ENCODE measurements at regions not wholly inside any gene's neighbourhood (a gene's known extent, or its start where the extent isn't known, plus 50 kb on each side); places are given as distances from the start of the nearest gene placed in this dataset.

DNA sequence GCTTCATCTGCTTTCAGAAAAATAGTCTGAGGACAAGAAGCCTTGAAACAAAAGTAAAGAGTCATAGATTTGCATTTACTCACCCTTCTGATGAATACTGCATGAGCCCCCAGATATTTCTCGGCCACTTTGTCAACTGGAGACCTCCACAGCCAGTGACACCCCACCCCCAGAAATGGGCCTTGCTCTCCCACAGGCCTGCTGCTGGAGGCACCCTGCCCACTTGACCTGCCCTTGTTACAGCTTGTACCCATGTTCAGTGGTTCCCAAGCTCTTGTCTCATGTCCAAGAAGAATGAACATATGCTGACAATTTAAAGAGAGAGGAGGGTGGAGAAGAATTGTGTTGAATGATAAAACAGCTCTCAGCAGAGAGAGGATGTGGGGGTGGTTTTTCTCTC lies 225.1 kb downstream of the DCAF12L2 start:
- TF ChIP-seq POLR2A (IDR thresholded peaks at IDR 0.05): no peak
- TF ChIP-seq, protein P1, sequence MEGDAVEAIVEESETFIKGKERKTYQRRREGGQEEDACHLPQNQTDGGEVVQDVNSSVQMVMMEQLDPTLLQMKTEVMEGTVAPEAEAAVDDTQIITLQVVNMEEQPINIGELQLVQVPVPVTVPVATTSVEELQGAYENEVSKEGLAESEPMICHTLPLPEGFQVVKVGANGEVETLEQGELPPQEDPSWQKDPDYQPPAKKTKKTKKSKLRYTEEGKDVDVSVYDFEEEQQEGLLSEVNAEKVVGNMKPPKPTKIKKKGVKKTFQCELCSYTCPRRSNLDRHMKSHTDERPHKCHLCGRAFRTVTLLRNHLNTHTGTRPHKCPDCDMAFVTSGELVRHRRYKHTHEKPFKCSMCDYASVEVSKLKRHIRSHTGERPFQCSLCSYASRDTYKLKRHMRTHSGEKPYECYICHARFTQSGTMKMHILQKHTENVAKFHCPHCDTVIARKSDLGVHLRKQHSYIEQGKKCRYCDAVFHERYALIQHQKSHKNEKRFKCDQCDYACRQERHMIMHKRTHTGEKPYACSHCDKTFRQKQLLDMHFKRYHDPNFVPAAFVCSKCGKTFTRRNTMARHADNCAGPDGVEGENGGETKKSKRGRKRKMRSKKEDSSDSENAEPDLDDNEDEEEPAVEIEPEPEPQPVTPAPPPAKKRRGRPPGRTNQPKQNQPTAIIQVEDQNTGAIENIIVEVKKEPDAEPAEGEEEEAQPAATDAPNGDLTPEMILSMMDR (IDR thresholded peaks at IDR 0.05): no peak
- DNase-seq (no peak), ATAC-seq (no peak)
- intact Hi-C loops (cut with DNase I): no loop called here
- Histone ChIP-seq H3K4me1 (no peaks in the 10 kb centered on the region), H3K27me3 (no peaks in the 10 kb centered on the region), H3K4me3 (no peak overlapping the region), H3K36me3 (no peaks in the 10 kb centered on the region), H3K9me3 (peaks cover 0 to 15% (median 0%) of the 10 kb centered on the region in 12 donors), H3K27ac (no peak overlapping the region)
- WGBS, 4 donors: 61 to 92% (median 85%) methylated on average over 1 of the region's 1 CpG

DNA sequence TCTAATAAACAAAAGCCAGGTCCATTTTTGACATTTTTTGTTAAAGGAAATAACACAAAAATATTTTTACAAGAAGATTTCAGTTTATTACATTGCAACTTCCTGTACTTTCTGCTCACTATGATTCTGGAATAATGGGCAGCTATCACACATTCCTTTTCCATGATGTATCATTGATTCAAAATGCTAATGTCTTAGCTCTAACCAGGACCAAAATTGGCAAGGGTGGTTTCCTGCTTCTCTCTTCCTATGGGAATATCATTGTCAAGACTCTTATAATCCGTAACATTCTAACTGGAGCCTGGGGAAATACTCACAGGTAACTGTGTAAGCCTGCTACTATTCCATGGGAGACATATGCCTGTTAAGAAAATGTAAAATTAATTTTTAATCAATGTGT lies 218.6 kb downstream of the DCAF12L2 start:
- no peak overlapping the region for H3K4me3 ChIP-seq
- WGBS, 4 donors: 41 to 51% (median 46%) methylated on average over 1 of the region's 1 CpG

DNA sequence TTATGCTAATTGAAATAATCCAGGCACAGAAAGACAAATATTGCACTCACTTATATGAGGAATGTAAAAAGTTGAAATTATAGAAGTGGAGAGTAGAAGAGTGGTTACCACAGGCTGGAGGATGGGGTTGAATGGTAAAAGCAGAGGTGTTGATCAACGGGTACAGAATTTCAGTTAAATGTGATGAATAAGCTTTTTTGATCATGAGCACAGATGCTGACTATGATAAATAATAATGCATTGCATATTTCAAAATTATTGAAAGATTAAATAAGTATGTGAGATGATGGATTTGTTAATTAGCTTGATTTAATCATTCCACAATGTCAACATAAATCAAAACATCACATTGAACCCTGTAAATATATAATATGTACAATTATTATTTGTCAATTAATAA lies 213.1 kb downstream of the DCAF12L2 start:
- Histone ChIP-seq H3K27me3 (no peaks in the 10 kb centered on the region), H3K4me3 (no peak overlapping the region), H3K4me1 (no peaks in the 10 kb centered on the region), H3K9me3 (no peaks in the 10 kb centered on the region), H3K27ac (no peak overlapping the region), H3K36me3 (no peaks in the 10 kb centered on the region)
- TF ChIP-seq, protein P1 (IDR thresholded peaks at IDR 0.05): no peak
- no peak for TF ChIP-seq POLR2A (IDR thresholded peaks at IDR 0.05)
- ATAC-seq (no peak), DNase-seq (no peak)
- 71 to 80% (median 74%) methylated on average over 1 of the region's 1 CpG for WGBS, 4 donors
- intact Hi-C loops (cut with DNase I): no loop called here

More for the DNA sequence above, 218.6 kb downstream of the DCAF12L2 start:
- Histone ChIP-seq H3K4me1 (no peaks in the 10 kb centered on the region), H3K9me3 (no peaks in the 10 kb centered on the region), H3K36me3 (no peaks in the 10 kb centered on the region), H3K27ac (no peak overlapping the region), H3K27me3 (no peaks in the 10 kb centered on the region)
- no peak for TF ChIP-seq POLR2A (IDR thresholded peaks at IDR 0.05)
- TF ChIP-seq, protein P1 (IDR thresholded peaks at IDR 0.05): no peak
- intact Hi-C loops (cut with DNase I): no loop called here
- DNase-seq (no peak), ATAC-seq (no peak)

DNA sequence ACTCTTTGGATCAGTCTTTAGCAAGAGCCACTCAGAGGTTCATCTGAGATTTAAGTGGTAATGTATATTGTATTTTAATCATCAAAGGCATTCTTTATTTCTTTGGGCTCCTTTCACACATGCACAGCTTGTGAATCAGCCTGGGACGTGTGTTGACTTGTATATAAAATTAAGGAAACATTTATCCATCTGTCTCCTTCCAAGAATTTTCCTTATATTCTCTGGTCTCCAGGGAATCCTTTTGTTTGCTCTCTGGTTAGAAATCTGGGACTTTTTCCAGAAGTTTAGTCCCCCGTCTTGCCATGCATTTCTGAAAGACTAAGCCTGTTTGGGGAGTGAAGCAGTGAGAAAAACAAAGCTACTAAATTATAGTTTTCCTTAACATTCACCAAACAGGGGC lies 212.3 kb downstream of the DCAF12L2 start:
- no peaks in the 10 kb centered on the region for H3K9me3 ChIP-seq
- TF ChIP-seq, protein P1 (IDR thresholded peaks at IDR 0.05): no peak
- TF ChIP-seq POLR2A (IDR thresholded peaks at IDR 0.05): no peak
- intact Hi-C loops (cut with DNase I): no loop called here
- no peak for ATAC-seq
- H3K4me3 ChIP-seq: no peak overlapping the region
- 19 to 40% (median 23%) methylated on average over 2 of the region's 2 CpGs for WGBS, 4 donors
- H3K4me1 ChIP-seq: no peaks in the 10 kb centered on the region
- no peaks in the 10 kb centered on the region for H3K27me3 ChIP-seq
- no peak for DNase-seq
- H3K27ac ChIP-seq: no peak overlapping the region
- H3K36me3 ChIP-seq: no peaks in the 10 kb centered on the region

Measured in heart left ventricle (tissue), 16 donors.